GF-D8 (cell line): ENCODE measurements at regions not wholly inside any gene's neighbourhood (a gene's known extent, or its start where the extent isn't known, plus 50 kb on each side); places are given as distances from the start of the nearest gene placed in this dataset.

Experiments
- DNase-seq: peaks from one replicate; lab custom pipeline; 2025; lab: John Stamatoyannopoulos, UW

DNA sequence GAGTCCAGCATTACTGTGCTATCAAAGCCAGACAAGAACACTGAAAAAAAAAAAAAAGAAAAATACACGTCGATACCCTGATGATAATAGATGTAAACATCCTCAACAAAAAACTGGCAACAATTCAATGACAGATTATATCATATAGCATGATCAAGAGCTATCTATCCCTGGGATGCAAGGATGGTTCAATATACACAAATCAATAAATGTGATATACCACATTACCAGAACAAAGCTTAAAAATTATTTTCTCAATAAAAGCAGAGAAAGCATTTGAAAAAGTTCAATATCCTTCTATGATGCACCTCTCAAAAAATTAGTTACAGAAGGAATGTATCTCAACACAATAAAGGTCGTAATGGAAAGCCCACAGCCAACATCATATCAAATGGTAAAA is 332.8 kb upstream of the MMADHC start:
- DNase-seq: no peak

- no peak for DNase-seq
Measured at GRCh38 chr2:149915151-149915550, 327.6 kb upstream of the MMADHC start.

DNA sequence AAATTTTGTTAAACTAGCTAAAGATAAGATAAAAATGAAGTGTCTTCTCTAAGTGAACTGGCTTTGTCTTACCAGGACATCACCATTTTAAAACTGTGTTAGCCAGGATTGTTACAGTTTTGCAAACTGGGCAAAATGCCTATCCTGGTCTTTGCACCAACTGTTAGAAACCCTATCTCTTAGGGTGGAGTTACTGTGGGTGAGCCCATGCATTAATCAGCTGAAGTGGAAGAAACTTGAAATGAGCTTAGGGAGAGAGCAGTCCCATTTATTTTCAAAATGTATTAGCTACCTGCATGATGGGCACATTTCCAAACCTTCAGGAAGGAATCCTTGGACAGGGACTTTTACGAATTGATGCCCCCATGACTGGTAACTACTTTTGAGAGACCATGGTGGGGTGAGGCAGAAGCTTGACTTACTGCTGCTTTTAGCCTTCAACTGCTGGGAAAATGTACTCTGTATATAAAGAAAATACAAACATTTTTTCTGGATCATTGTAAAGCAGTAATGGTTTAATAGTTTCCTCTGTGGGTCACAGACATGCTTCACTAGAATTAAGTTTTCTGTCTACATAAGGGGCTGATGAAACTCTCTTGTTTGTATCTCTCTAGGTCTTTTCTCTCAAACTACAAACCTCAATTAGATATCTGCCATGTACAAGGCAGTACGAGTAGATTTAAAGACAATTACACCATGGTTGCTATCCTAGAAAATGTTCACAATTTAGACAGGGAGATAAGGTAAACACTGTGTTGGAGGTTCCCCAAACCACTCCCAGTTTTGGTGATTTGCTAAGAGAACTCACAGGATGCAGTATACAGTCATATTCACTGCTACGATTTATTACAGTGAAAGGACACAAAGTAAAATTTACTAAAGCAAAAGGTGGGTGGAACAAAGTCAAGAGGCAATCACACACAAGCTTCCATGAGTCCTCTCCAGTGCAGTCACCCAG is 321.4 kb upstream of the MMADHC start:
- no peak for DNase-seq

DNA sequence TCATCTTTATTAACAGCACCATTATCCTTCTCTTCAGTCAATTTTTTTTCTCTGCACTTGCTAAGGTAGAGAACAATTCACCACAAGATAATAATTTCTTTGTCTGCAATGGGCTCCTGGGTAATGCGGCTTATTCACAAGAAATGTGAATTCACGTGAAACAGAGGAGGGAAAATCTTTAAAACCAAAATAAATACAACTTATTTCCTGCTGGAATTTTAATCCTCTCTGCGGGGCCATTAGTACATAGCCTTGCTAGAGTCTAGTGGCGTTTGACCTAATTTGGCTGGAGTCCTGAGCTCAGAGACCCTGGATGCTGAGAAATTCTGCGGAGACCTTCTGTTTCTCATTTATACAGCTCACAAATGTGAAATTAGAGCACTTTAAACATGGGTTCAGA is 319.3 kb upstream of the MMADHC start:
- DNase-seq: no peak

GRCh38 chr2:149904352-149905175 is 317.0 kb upstream of the MMADHC start:
- no peak for DNase-seq

DNA sequence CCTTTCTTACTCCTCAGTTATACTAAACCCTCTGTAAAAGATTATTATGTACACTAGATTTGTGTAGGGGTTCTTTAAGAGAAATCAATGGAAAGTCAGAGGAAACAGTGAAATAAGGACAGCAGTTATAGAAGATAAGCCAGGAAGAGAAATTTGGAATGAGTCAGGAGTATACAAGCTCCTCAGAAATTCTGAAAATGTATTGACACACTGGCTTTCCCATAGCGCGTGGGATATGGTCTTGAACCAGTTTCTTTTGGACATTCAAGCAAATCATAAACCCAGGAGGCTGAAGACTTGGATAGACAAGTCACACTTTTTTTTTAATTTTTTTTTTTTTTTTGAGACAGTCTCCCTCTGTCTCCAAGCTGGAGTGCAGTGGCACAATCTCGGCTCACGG is 316.1 kb upstream of the MMADHC start:
- DNase-seq: no peak

GRCh38 chr2:149902081-149902480 is 314.5 kb upstream of the MMADHC start:
- DNase-seq: no peak

DNA sequence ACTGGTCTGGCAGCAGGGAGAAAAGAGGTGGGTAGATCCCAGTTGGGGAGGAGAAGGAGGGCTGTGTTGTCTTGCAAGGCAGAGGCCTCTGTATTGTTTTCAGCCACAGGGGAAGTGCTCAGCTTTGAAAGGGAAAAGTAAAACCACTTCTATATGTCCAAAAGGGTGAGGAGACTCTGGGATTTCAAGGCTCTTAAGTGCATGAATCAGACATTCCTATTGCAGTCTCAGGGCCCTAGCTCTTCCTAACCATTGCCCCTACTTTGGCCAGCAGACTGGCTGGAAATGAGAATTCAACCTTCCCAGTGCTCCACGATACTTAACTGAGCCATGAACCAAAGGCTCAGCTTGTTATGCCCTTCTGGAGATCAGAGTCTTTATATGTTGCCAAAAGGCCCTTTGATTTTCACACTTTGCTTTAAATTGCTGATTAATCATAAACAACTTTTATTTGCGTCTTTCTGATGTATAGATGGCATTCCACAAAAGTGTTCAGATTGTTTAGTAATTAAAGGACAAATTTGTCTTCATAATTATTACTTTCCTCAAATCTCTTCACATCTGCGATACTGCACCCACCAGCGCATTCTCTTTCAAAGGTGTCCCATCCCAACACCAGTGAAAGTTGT is 313.8 kb upstream of the MMADHC start:
- no peak for DNase-seq

- DNase-seq: no peak
Measured at GRCh38 chr2:149899390-149899789, 311.8 kb upstream of the MMADHC start.

DNA sequence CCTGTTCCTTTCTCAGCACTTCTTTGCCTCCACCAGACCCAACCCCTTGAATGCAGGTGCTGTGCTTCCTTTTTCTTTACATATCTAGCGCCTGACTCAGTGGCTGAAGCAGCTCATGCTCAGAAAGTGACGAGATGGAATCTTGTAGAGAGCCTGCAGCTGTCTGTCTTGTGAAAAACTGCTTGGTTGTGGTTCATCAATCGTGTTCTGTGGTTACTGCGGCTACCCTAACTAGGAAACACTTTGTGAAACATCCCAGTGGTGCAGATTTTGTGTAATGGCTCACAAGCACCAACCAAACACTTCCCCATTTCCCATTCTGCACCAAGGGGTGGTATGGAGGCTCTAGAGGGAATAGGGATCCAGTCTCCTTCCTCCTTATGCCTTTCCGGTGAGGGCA is 307.2 kb upstream of the MMADHC start:
- DNase-seq: peak; percentile 94

DNA sequence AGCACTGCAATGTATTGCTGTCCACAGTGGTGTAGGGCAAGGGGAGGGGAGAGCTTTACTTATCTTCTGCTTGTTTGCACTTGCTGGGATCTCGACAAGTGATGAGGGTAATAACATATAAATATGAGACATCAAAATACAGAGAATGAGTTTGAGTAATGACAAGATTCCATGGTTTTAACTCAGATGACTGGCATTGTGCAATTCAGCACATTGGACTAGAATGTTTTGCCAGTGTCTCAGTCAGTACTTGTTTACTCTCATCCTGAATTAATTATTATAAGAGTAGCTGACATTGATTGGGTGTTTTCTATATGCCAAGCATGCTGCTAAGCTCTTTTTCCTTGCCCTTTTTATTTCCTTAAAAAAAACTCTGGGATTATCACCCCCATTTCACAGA is 306.7 kb upstream of the MMADHC start:
- DNase-seq: no peak

GRCh38 chr2:149892563-149892962 is 305.0 kb upstream of the MMADHC start:
- no peak for DNase-seq

- DNase-seq: no peak
Measured at GRCh38 chr2:149885946-149886345, 298.4 kb upstream of the MMADHC start.

- DNase-seq: no peak
Measured at GRCh38 chr2:149885468-149885867, 297.9 kb upstream of the MMADHC start.

DNA sequence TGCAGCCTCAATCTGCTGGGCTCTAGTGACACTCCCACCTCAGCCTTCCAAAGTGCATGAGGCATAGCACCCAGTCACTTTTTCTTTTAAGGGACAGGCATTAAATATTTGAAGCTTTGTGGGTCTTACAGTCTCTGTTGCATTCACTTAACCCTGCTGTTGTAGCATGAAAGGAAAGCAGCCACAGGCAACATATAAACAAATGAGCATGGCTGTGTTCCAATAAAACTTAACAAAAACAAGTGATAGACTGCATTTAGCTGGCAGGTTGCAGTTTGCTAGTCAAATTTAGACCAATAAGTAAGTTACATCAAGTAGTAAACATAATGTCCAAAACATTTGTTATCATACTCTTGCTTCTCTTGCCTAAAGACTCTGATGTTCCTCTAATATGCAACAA is 297.3 kb upstream of the MMADHC start:
- no peak for DNase-seq

- DNase-seq: no peak
Measured at GRCh38 chr2:149877913-149878312, 290.3 kb upstream of the MMADHC start.

- no peak for DNase-seq
Measured at GRCh38 chr2:149877074-149877473, 289.5 kb upstream of the MMADHC start.

GRCh38 chr2:149873936-149874335 is 286.4 kb upstream of the MMADHC start:
- no peak for DNase-seq

DNA sequence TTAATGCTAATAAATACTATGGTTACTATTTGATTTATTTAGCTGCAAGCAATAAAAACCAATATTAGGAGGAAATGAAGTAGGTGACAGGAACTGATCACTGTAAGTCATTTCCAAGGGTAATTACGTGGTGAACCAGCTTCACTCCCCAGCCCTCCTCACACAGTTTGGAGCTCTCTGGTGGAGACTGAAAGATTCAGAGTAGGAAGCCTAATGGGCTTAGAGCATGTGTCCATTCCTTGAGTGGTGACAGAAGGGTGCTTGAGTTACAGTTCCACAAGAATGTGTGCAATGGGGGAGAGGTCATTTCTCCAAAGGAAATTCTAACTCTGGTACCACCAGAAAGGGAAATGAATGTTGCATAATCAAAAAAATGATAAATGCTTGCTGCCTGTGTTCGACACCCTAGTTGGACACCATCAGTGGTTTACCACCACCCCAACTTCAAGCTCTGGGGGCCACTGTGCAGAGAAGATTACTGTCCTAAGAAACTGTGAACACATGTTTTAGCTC is 285.1 kb upstream of the MMADHC start:
- DNase-seq: no peak

DNA sequence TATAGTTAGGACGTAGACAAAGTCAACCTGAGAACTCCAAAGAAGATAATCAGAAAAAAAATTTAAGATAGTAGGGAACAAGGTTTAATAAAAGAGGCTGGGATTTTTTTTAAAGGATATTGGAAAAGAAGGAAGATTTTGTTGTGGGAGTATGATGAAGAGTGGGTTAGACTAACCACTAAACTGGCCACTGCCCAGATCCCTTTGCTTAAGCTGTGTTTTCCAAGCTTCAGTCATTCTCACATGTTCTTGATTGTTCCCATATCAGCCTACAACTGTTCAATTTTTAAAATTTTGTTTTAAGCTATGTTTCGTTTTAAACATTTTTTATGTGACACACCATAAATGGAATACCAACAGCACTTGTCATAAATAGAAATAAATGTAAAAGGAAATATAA is 284.5 kb upstream of the MMADHC start:
- no peak for DNase-seq

- no peak for DNase-seq
Measured at GRCh38 chr2:149871091-149871885, 283.7 kb upstream of the MMADHC start.

DNA sequence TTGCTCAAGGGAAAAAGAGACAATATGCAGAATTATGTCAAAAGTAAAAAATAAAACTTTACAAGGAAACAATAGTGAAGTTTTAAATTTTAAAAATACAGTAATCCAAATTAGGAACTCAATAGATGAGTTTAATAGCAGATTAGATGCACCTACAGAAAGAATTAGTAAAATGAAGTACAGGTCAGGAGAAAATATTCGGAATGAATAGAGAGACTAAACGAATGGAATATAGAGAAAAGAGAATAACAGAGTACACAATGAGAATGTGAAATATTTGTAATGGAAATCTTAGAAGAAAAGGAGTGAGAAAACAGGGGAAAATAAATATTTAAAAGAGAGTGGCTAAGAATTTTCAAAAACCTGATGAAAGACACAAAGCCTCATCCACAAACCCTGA is 275.7 kb upstream of the MMADHC start:
- DNase-seq: no peak
